DND-41 (cell line): ENCODE measurements at regions not wholly inside any gene's neighbourhood (a gene's known extent, or its start where the extent isn't known, plus 50 kb on each side); places are given as distances from the start of the nearest gene placed in this dataset.

Experiments
- ATAC-seq: fragments of 200-7000 bp; cut with Tn5 transposase; 3 replicates; pipeline ENCODE4 v1.9.1; 2021; ENCODE audit warnings: low read depth; ENCODE audit not compliant: insufficient read depth
- DNase-seq: peaks from one replicate; pipeline ENCODE4 v3.0.0-alpha.2; 2020
- H2AFZ ChIP-seq: 2 replicates; pipeline ENCODE4 v1.6.0; 2012; ENCODE audit warnings: low read depth, low read length
- H3K27ac ChIP-seq: 2 replicates; pipeline ENCODE4 v1.5.1; 2012; ENCODE audit warnings: low read length, inconsistent platforms
- H3K27me3 ChIP-seq: fragments of 200-600 bp; sonication (generic); 2 replicates; pipeline ENCODE4 v1.6.0; 2012; ENCODE audit warnings: low read length, mild to moderate bottlenecking, inconsistent platforms; ENCODE audit not compliant: insufficient read depth, poor library complexity
- H3K36me3 ChIP-seq: 2 replicates; pipeline ENCODE4 v1.5.1; 2012; ENCODE audit warnings: low read length, inconsistent platforms; ENCODE audit not compliant: insufficient read depth
- H3K4me1 ChIP-seq: 2 replicates; pipeline ENCODE4 v1.5.1; 2012; ENCODE audit warnings: mild to moderate bottlenecking, low read length; ENCODE audit not compliant: insufficient read depth
- H3K4me2 ChIP-seq: 2 replicates; pipeline ENCODE4 v1.6.0; 2012; ENCODE audit warnings: mild to moderate bottlenecking, moderate library complexity, low read length, inconsistent platforms; ENCODE audit not compliant: insufficient read depth
- H3K4me3 ChIP-seq, 2 experiments: fragments of 200-600 bp in 1 of 2; shearing (Covaris generic) in 1 of 2; 2 replicates each; pipeline ENCODE4 v1.5.1; 2012 to 2016; ENCODE audit warnings: inconsistent platforms in 2 of 2, low read length in 2 of 2, mild to moderate bottlenecking in 2 of 2, low read depth in 1 of 2, moderate library complexity in 1 of 2
- H3K79me2 ChIP-seq: 2 replicates; pipeline ENCODE4 v1.6.0; 2012; ENCODE audit warnings: low read length, inconsistent platforms; ENCODE audit not compliant: insufficient read depth
- H3K9ac ChIP-seq: 2 replicates; pipeline ENCODE4 v1.6.0; 2012; ENCODE audit warnings: low read depth, mild to moderate bottlenecking, inconsistent platforms, low read length, moderate library complexity
- H3K9me3 ChIP-seq: 2 replicates; pipeline ENCODE4 v1.5.1; 2012; ENCODE audit warnings: low read length, moderate library complexity, mild to moderate bottlenecking, inconsistent platforms; ENCODE audit not compliant: insufficient read depth, severe bottlenecking
- H4K20me1 ChIP-seq: 2 replicates; pipeline ENCODE4 v1.6.0; 2012; ENCODE audit warnings: low read length; ENCODE audit not compliant: insufficient read depth
- CTCF ChIP-seq: IDR thresholded peaks from 2 replicates; pipeline ENCODE4 v1.5.1; 2012; ENCODE audit warnings: borderline replicate concordance, low read length, moderate library complexity, mild to moderate bottlenecking; ENCODE audit not compliant: poor library complexity, severe bottlenecking; ENCODE audit errors: extremely low read depth
- EZH2 ChIP-seq: IDR thresholded peaks from 3 replicates; pipeline ENCODE4 v1.6.1; 2012; ENCODE audit warnings: borderline replicate concordance, low read depth, mild to moderate bottlenecking, moderate library complexity, low read length, inconsistent platforms; ENCODE audit not compliant: severe bottlenecking

GRCh38 chr6:14290772-14291330 lies 173.3 kb downstream of the CD83 start:
- H3K4me1 ChIP-seq: peaks cover 16% of the 10 kb centered on the region
- DNase-seq (no peak), ATAC-seq (peak; percentile 47; the same call in 2 of the 3 replicates)
- peak overlapping the region; percentile 7; the same call in 1 of the 2 replicates for H3K9ac ChIP-seq
- H3K36me3 ChIP-seq: no peaks in the 10 kb centered on the region
- H3K27me3 ChIP-seq: no peaks in the 10 kb centered on the region
- H3K79me2 ChIP-seq: no peaks in the 10 kb centered on the region
- no peak for TF ChIP-seq CTCF
- TF ChIP-seq EZH2: no peak
- peak overlapping the region; percentile 49 for H3K27ac ChIP-seq
- peak overlapping the region; percentile 15; the same call in 1 of the 2 replicates for H3K4me2 ChIP-seq
- H2AFZ ChIP-seq: no peak overlapping the region
- H3K4me3 ChIP-seq: no peak overlapping the region
- no peaks in the 10 kb centered on the region for H3K9me3 ChIP-seq
- no peaks in the 10 kb centered on the region for H4K20me1 ChIP-seq

DNA sequence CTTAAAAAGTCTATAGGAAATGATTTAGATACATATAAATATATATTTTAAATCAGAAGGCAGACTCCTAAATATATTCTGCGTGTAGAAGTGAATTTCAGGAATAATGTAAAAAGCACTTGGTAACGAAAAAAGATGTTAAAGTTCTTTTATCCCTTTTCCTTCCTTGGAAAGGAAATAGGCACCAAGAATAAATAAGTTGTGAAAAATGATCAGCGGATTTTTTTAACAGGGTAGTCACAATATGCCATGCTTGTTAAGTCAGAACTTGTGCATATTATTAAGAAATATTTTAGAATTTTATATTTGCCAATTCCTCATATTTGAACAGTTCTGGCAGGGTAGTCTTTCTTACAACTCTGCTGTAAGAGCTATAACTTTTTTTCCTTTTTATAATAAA lies 173.8 kb downstream of the CD83 start:
- DNase-seq (no peak), ATAC-seq (no peak)
- no peak overlapping the region for H2AFZ ChIP-seq
- H3K4me1 ChIP-seq: peaks cover 16% of the 10 kb centered on the region
- H3K4me3 ChIP-seq: no peak overlapping the region
- no peak overlapping the region for H3K4me2 ChIP-seq
- no peak for TF ChIP-seq EZH2
- TF ChIP-seq CTCF: no peak
- no peak overlapping the region for H3K9ac ChIP-seq
- no peaks in the 10 kb centered on the region for H3K79me2 ChIP-seq
- no peaks in the 10 kb centered on the region for H3K9me3 ChIP-seq
- no peaks in the 10 kb centered on the region for H3K36me3 ChIP-seq
- H3K27ac ChIP-seq: no peak overlapping the region
- no peaks in the 10 kb centered on the region for H3K27me3 ChIP-seq
- H4K20me1 ChIP-seq: no peaks in the 10 kb centered on the region

- no peak overlapping the region for H3K27ac ChIP-seq
- H3K9me3 ChIP-seq: no peaks in the 10 kb centered on the region
- no peak overlapping the region for H3K4me2 ChIP-seq
- H4K20me1 ChIP-seq: no peaks in the 10 kb centered on the region
- no peak overlapping the region for H3K9ac ChIP-seq
- no peak for DNase-seq
- H3K27me3 ChIP-seq: no peaks in the 10 kb centered on the region
- H3K36me3 ChIP-seq: no peaks in the 10 kb centered on the region
- no peaks in the 10 kb centered on the region for H3K79me2 ChIP-seq
- no peak overlapping the region for H2AFZ ChIP-seq
- H3K4me3 ChIP-seq: no peak overlapping the region
- H3K4me1 ChIP-seq: peaks cover 16% of the 10 kb centered on the region
- TF ChIP-seq EZH2 (no peak), CTCF (no peak)
- no peak for ATAC-seq
Observed at GRCh38 chr6:14292119-14292518, 174.5 kb downstream of the CD83 start.
